Erythroblast (primary cell): ENCODE measurements at regions not wholly inside any gene's neighbourhood (a gene's known extent, or its start where the extent isn't known, plus 50 kb on each side); places are given as distances from the start of the nearest gene placed in this dataset.

Source experiments
- GATA1 ChIP-seq: IDR thresholded peaks from 2 replicates; pipeline ENCODE4 v1.6.1; 2011; ENCODE audit warnings: low read depth, mild to moderate bottlenecking, control low read depth, low read length, moderate library complexity
- POLR2A ChIP-seq: IDR thresholded peaks from 2 replicates; pipeline ENCODE4 v1.6.1; 2011; ENCODE audit warnings: mild to moderate bottlenecking, low read length

- TF ChIP-seq POLR2A: no peak
- TF ChIP-seq GATA1: no peak
Measured at GRCh38 chr2:149739883-149740265, 152.3 kb upstream of the MMADHC start.
